OCI-LY7 (cell line): ENCODE measurements at regions not wholly inside any gene's neighbourhood (a gene's known extent, or its start where the extent isn't known, plus 50 kb on each side); places are given as distances from the start of the nearest gene placed in this dataset.

Source experiments
- BruUV-seq: library from RNA; stranded (reverse); fragments of 400-500 nt; replicated peaks from 2 replicates; lab custom pipeline; 2021; lab: Mats Ljungman, UMichigan
- CTCF ChIA-PET: fragments of 300-600 bp; sonication (Branson Sonifier 250); formaldehyde crosslinking; loops from one replicate; lab custom pipeline; 2022; ENCODE audit warnings: antibody characterized with exemption; ENCODE audit not compliant: unreplicated experiment; lab: Charles Lee
- POLR2A ChIA-PET: fragments of 300-600 bp; sonication (Branson Sonifier 250); formaldehyde crosslinking; loops from one replicate; lab custom pipeline; 2022; ENCODE audit warnings: antibody characterized with exemption; lab: Charles Lee
- DNase-seq: peaks from one replicate; pipeline ENCODE4 v3.0.0-alpha.2; 2015; ENCODE audit warnings: low spot score
- H2AFZ ChIP-seq: fragments of 200-600 bp; sonication (generic), shearing (Covaris generic); 2 replicates; pipeline ENCODE4 v1.6.1; 2014; ENCODE audit warnings: mild to moderate bottlenecking, antibody characterized with exemption, low read length, moderate library complexity
- H3K27ac ChIP-seq: fragments of 200-600 bp; sonication (generic); 2 replicates; pipeline ENCODE4 v1.5.1; 2014; ENCODE audit warnings: mixed run types, low read depth, mild to moderate bottlenecking, moderate library complexity, low read length, inconsistent platforms; ENCODE audit not compliant: poor library complexity, severe bottlenecking
- H3K36me3 ChIP-seq: fragments of 200-600 bp; sonication (generic); 2 replicates; pipeline ENCODE4 v1.6.1; 2014; ENCODE audit warnings: mild to moderate bottlenecking, antibody characterized with exemption, low read length, moderate library complexity, mixed read lengths; ENCODE audit not compliant: insufficient read depth
- H3K4me1 ChIP-seq: fragments of 200-600 bp; sonication (generic); 2 replicates; pipeline ENCODE4 v1.5.1; 2014; ENCODE audit warnings: mild to moderate bottlenecking, low read length; ENCODE audit not compliant: insufficient read depth, poor library complexity, severe bottlenecking
- H3K4me2 ChIP-seq: fragments of 200-600 bp; sonication (generic); 2 replicates; pipeline ENCODE4 v1.6.1; 2014; ENCODE audit warnings: mild to moderate bottlenecking, low read length
- H3K4me3 ChIP-seq: fragments of 200-600 bp; sonication (generic); 2 replicates; pipeline ENCODE4 v1.5.1; 2014; ENCODE audit warnings: mild to moderate bottlenecking, low read depth, low read length; ENCODE audit not compliant: poor library complexity, severe bottlenecking
- H3K79me2 ChIP-seq: fragments of 200-600 bp; sonication (generic); 2 replicates; pipeline ENCODE4 v1.6.1; 2016; ENCODE audit warnings: low read depth, mild to moderate bottlenecking, low read length, moderate library complexity, mixed read lengths; ENCODE audit not compliant: insufficient read depth
- H3K9me2 ChIP-seq: fragments of 200-600 bp; sonication (generic); 2 replicates; pipeline ENCODE4 v1.6.1; 2016; ENCODE audit warnings: mild to moderate bottlenecking, low read length, mixed read lengths; ENCODE audit not compliant: insufficient read depth
- H3K9me3 ChIP-seq: fragments of 200-600 bp; sonication (generic); 2 replicates; pipeline ENCODE4 v1.6.1; 2014; ENCODE audit warnings: mild to moderate bottlenecking, mixed run types, low read length, mixed read lengths
- H4K20me1 ChIP-seq: fragments of 200-600 bp; sonication (generic); 2 replicates; pipeline ENCODE4 v1.6.1; 2014; ENCODE audit warnings: mild to moderate bottlenecking, antibody characterized with exemption, low read length, moderate library complexity, mixed read lengths; ENCODE audit not compliant: insufficient read depth
- EZH2phosphoT487 ChIP-seq: fragments of 200-600 bp; sonication (generic); IDR thresholded peaks from 2 replicates; pipeline ENCODE4 v1.6.1; 2018; ENCODE audit warnings: low read depth, borderline replicate concordance, mild to moderate bottlenecking, mixed run types, antibody characterized with exemption, low read length, moderate library complexity, mixed read lengths
- intact Hi-C: fragments of 100-400 bp; cut with micrococcal nuclease; formaldehyde crosslinking; loops from one replicate; pipeline ENCODE4 v1.10.0; 2022; ENCODE audit not compliant: unreplicated experiment
- TF ChIP-seq, protein P1 (sequence below): fragments of 200-600 bp; sonication (generic); conservative IDR thresholded peaks from 2 replicates; pipeline ENCODE4 v1.5.1; 2014; ENCODE audit warnings: mild to moderate bottlenecking, antibody characterized with exemption, low read length, moderate library complexity, mixed read lengths

DNA sequence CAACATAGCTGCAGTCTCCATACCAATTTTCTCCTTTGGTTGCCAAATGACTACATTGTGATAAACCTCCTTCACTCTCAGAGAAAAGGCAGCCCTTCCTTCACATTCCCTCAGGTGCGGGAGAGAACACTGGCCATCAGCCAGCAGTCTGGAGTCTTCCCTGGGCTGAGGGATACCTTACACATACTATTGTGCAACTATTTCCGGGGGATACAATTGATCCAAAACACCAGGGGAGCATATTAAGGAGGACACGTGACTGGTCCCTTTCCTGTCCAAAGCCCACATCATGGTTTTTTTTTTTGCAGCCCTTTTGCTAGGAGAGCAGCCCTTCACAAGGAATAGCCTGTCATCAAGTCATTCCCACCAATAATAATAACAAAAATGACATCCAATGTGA is 172.1 kb upstream of the ZRANB2 start:
- no peak for DNase-seq
- Histone ChIP-seq H3K36me3 (no peaks in the 10 kb centered on the region), H2AFZ (no peak overlapping the region), H3K4me2 (no peak overlapping the region), H3K9me3 (no peaks in the 10 kb centered on the region), H3K9me2 (no peaks in the 10 kb centered on the region), H3K27ac (no peak overlapping the region), H3K79me2 (no peaks in the 10 kb centered on the region), H4K20me1 (no peaks in the 10 kb centered on the region), H3K4me3 (no peak overlapping the region), H3K4me1 (no peaks in the 10 kb centered on the region)
- CTCF ChIA-PET: no interaction called here
- no TSS peak for BruUV-seq
- intact Hi-C loops: no loop called here
- POLR2A ChIA-PET: interaction anchor here (0.6 kb wide), 1 partner anchor 198 kb away, joined by 4 read pairs; no protein-coding TSS in a partner anchor
- TF ChIP-seq, protein P1, sequence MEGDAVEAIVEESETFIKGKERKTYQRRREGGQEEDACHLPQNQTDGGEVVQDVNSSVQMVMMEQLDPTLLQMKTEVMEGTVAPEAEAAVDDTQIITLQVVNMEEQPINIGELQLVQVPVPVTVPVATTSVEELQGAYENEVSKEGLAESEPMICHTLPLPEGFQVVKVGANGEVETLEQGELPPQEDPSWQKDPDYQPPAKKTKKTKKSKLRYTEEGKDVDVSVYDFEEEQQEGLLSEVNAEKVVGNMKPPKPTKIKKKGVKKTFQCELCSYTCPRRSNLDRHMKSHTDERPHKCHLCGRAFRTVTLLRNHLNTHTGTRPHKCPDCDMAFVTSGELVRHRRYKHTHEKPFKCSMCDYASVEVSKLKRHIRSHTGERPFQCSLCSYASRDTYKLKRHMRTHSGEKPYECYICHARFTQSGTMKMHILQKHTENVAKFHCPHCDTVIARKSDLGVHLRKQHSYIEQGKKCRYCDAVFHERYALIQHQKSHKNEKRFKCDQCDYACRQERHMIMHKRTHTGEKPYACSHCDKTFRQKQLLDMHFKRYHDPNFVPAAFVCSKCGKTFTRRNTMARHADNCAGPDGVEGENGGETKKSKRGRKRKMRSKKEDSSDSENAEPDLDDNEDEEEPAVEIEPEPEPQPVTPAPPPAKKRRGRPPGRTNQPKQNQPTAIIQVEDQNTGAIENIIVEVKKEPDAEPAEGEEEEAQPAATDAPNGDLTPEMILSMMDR: no peak
- TF ChIP-seq EZH2phosphoT487: no peak

DNA sequence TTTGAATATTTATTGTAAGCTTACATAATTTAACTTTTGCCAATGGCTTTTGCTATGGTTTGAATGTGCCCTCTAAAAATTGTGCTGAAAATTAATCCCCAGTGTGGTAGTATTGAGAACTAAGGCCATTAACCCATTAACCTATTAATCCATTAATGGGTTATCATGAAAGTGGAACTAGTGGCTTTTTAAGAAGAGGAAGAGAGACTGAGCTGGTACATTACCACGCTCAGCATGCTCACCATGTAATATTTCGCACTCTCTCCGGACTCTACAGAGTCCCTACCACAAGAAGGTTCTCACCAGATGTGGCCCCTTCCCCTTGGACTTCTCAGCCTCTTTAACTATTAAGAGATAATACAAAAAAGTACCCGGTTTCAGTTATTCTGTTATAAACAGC is 164.4 kb upstream of the ZRANB2 start:
- Histone ChIP-seq H3K4me1 (no peaks in the 10 kb centered on the region), H4K20me1 (no peaks in the 10 kb centered on the region), H2AFZ (no peak overlapping the region), H3K4me3 (no peak overlapping the region), H3K27ac (no peak overlapping the region), H3K4me2 (no peak overlapping the region), H3K9me2 (no peaks in the 10 kb centered on the region), H3K9me3 (no peaks in the 10 kb centered on the region), H3K36me3 (no peaks in the 10 kb centered on the region), H3K79me2 (no peaks in the 10 kb centered on the region)
- DNase-seq: no peak
- CTCF ChIA-PET: no interaction called here
- TF ChIP-seq EZH2phosphoT487: no peak
- TF ChIP-seq, protein P1: no peak
- intact Hi-C loops: no loop called here
- no TSS peak for BruUV-seq
- POLR2A ChIA-PET: no interaction called here

- H2AFZ ChIP-seq: no peak overlapping the region
- TF ChIP-seq, protein P1: no peak
- TF ChIP-seq EZH2phosphoT487: no peak
- no peak overlapping the region for H3K4me2 ChIP-seq
- H4K20me1 ChIP-seq: no peaks in the 10 kb centered on the region
- no peak for DNase-seq
- H3K9me3 ChIP-seq: no peaks in the 10 kb centered on the region
- ChIA-PET POLR2A (no interaction called here), CTCF (no interaction called here)
- BruUV-seq: no TSS peak
- H3K36me3 ChIP-seq: no peaks in the 10 kb centered on the region
- no peak overlapping the region for H3K27ac ChIP-seq
- no peaks in the 10 kb centered on the region for H3K79me2 ChIP-seq
- H3K4me1 ChIP-seq: no peaks in the 10 kb centered on the region
- H3K9me2 ChIP-seq: no peaks in the 10 kb centered on the region
- intact Hi-C loops: no loop called here
- no peak overlapping the region for H3K4me3 ChIP-seq
Observed at GRCh38 chr1:71242239-71242638, 161.4 kb upstream of the ZRANB2 start.
